ENCODE measurements at regions not wholly inside any gene's neighbourhood (a gene's known extent, or its start where the extent isn't known, plus 50 kb on each side); places are given as distances from the start of the nearest gene placed in this dataset.

DNA sequence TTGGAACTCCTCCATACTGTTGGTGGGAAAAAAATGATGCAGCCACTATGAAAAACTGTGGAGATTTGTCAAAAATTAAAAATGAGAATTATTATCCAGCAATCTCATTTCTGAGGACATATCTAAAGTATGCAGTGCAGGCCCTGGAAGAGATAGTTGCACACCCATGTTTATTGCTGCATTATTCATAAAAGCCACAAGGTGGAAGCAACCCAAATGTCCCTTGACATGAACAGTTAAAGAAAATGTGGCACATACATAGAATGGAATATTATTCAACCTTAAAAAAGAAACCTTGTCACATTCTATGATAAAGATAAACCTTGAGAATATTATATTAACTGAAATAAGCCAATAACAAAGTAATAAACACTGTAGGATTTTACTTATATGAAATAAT, 80.9 kb upstream of the ARHGEF26 start:
- DNase-seq (ENCODE audit: low read depth): no peak

GRCh38 chr3:154044671-154045070, 76.5 kb upstream of the ARHGEF26 start:
- no peak for DNase-seq (ENCODE audit: low read depth)

GRCh38 chr3:154050216-154050615, 71.0 kb upstream of the ARHGEF26 start:
- DNase-seq (ENCODE audit: low read depth): no peak

DNA sequence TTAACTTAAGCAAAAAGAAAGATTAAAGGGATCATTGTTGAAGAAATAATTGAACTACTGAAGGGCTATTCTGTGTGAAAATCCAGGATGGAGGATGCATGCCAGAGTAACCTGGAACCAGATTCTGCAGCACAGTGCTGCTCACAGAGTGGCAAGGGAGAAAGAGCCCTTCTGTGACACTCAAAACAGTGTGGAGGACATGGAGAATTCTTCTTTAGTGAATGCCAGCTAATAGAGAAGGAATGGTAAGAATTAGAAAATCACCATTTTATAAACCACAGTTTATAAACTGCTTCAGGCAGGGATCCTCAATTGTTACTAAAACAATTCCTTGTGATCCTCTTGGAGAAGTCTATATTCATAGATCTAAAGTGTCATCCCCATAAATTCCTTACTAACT, 70.4 kb upstream of the ARHGEF26 start:
- DNase-seq (ENCODE audit: low read depth): no peak

DNA sequence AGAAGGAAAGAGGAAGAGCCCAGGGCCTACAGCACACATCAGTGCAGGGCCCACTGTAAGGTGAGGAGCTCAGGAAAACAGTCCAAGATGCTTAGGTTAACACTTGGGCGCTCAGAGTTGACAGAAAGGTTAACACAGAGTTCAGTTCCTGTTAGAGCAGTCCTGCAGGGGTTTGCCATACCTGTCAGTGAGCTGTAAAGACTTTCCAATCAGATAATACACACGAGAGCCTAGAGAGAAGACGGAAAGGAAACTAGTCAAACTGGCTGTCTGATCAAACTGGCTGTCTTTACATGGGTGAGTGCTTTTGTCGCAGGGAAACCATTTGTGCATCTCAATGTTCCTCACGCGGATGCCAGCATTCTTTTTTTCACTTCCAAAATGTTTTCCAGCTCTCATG, 61.4 kb upstream of the ARHGEF26 start:
- DNase-seq (ENCODE audit: low read depth): no peak

- DNase-seq (ENCODE audit: low read depth): peak; percentile 12
Measured at GRCh38 chr3:154060238-154061000, 60.8 kb upstream of the ARHGEF26 start.

DNA sequence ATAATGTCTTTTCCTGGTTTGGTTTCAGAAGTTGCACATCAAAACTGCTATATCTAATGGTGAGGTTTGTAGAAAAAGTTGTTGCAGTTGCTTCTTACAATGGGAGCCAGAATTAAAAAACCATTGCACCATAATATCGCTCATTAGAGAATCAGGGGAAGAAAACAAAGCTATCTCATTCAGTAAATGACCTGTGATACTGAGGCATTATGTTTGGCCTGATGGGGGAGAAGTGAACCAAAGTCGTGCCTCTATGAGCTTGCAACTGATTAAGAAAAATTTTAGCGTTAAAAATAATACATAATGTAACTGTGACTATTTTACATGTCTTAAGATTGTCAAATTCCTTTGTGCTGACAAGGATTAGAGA, 60.2 kb upstream of the ARHGEF26 start:
- DNase-seq (ENCODE audit: low read depth): no peak

DNA sequence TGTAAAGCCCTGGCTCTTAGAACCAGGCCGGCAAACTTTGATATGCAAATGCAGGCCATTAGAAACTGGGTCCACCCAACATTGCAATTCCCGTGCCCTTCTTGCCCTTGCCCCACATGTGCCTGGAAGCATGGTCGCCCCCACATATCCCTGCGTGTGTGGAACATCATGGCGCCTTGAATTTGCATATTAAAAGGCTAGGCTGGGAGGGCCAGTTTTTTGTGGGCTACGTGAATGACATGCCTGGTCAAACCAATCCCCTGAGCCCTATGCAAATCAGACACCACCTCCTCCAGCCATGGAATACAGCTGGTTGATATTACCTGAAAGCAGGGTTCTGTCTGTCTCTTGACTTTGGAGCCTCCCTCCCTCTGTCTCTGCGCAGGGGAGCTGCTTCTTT, 58.7 kb upstream of the ARHGEF26 start:
- DNase-seq (ENCODE audit: low read depth): no peak

DNA sequence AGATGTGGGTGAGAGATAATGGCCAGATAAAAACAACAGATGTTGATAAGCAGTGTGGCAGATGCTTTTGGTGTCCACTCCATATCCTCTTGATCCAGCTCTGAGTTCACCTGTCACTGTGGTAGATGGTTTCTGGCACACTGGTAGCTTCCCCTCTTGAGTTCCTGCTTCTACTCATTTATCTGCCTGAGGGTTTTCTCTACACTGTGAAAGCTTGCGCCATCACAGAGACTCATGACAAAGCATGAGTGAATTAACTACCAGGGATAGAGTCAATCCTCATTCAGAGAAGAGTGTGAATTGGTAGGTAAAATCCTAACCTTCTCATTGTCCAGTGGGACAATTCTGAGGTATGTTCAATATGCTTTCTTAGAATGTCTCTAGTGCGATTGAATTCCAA, 50.0 kb upstream of the ARHGEF26 start:
- DNase-seq (ENCODE audit: low read depth): no peak
